ENCODE measurements at regions not wholly inside any gene's neighbourhood (a gene's known extent, or its start where the extent isn't known, plus 50 kb on each side); places are given as distances from the start of the nearest gene placed in this dataset.

DNA sequence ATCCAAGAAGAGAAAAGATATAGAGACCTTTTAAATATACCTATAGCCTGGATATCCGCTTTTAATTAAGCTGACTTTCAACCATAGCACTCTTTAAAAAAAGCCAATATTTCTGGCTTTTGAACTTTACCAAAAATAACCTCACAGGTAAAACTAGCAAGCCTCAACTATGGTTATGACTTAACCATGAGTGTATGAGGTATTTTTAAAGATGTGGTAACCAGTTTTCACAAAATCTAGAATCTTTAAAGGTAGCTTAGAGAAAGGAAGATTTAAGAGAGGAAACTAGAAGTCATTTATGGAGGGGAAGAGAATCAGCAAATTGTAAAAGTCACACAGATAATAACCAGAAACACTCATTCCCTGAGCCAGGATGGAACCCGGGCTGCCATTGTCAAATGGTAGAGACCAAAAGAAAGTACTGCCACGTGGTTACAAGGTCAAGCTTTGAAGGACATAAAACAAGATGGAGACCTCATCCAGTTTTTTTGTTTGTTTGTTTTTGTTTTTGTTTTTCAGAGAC, 288.4 kb upstream of the RGS18 start:
- BruUV-seq (replicated peaks): no TSS peak
- H3K27me3 ChIP-seq (ENCODE audit: control insufficient read depth in 2 of 2, insufficient read depth in 2 of 2, low read length in 2 of 2): no peaks in the 10 kb centered on the region
- ATAC-seq (no peak), FAIRE-seq (no peak), DNase-seq (ENCODE audit: extremely low read depth in 1 of 4, low spot score in 3 of 4) (no peak)
- in situ Hi-C loops (cut with MboI): loop anchor here (10.0 kb wide), 1 partner anchor 795 kb away; no protein-coding TSS in a partner anchor
- H3K4me3 ChIP-seq: no peak overlapping the region
- H3K9ac ChIP-seq (ENCODE audit: insufficient read depth in 1 of 2, low read depth in 2 of 2, low read length in 2 of 2): no peak overlapping the region
- no peaks in the 10 kb centered on the region for H3K36me3 ChIP-seq (ENCODE audit: control insufficient read depth, insufficient read depth, low read length)
- H3K9me3 ChIP-seq (replicated peaks; ENCODE audit: control insufficient read depth, insufficient read depth, low read depth, low read length): no peaks in the 10 kb centered on the region
- no peak overlapping the region for H3K27ac ChIP-seq (ENCODE audit: extremely low read depth, low read depth, low read length)
- no peaks in the 10 kb centered on the region for H4K20me1 ChIP-seq (replicated peaks; ENCODE audit: control insufficient read depth, insufficient read depth, low read length)
- peak overlapping the region; percentile 16 for H2AFZ ChIP-seq (ENCODE audit: low read depth, low read length)
- intact Hi-C loops (cut with micrococcal nuclease): no loop called here
- no peaks in the 10 kb centered on the region for H3K79me2 ChIP-seq (ENCODE audit: control insufficient read depth, insufficient read depth, low read length)
- TF ChIP-seq ARNT (IDR thresholded peaks at IDR 0.05) (no peak), DMBX1 (CRISPR knock-in tag; IDR thresholded peaks at IDR 0.05; ENCODE audit: borderline replicate concordance) (peak; percentile 65; the same call in 1 of the 2 replicates), POLR2B (IDR thresholded peaks at IDR 0.05; ENCODE audit: low read depth, partially characterized antibody) (no peak)
- POLR2A ChIA-PET: no interaction called here
- H3K4me2 ChIP-seq (ENCODE audit: insufficient read depth, low read length): no peak overlapping the region
- H3K4me1 ChIP-seq (replicated peaks in 1 of 2; ENCODE audit: control insufficient read depth in 2 of 2, insufficient read depth in 2 of 2, low read length in 2 of 2): no peaks in the 10 kb centered on the region
- CTCF ChIA-PET (ENCODE audit: low intra/inter-chr PET ratio): no interaction called here
- no peaks in the 10 kb centered on the region for H3K9me1 ChIP-seq (ENCODE audit: control insufficient read depth, insufficient read depth, low read length)
- 45% methylated on average over 3 of the region's 3 CpGs for WGBS (ENCODE audit: insufficient coverage, low coverage, missing lambda C conversion rate)

GRCh38 chr1:191870490-191870889, 287.8 kb upstream of the RGS18 start:
- H3K4me3 ChIP-seq: no peak overlapping the region
- H3K36me3 ChIP-seq (ENCODE audit: control insufficient read depth, insufficient read depth, low read length): no peaks in the 10 kb centered on the region
- TF ChIP-seq SMAD2 (IDR thresholded peaks at IDR 0.05; ENCODE audit: low read depth, low read length): no peak
- no peak for TF ChIP-seq ZBTB7A (IDR thresholded peaks at IDR 0.05; ENCODE audit: borderline replicate concordance, control insufficient read depth, low read depth, low read length)
- TF ChIP-seq POLR2H (tag; IDR thresholded peaks at IDR 0.05; ENCODE audit: low read depth): no peak
- TF ChIP-seq ELF2 (CRISPR knock-in tag; IDR thresholded peaks at IDR 0.05): no peak
- no peak for TF ChIP-seq ZNF668 (CRISPR knock-in tag; IDR thresholded peaks at IDR 0.05)
- TF ChIP-seq MTA2 (IDR thresholded peaks at IDR 0.05; ENCODE audit: low read depth): no peak
- peak; percentile 53; the same call in 1 of the 2 replicates for TF ChIP-seq SPI1 (IDR thresholded peaks at IDR 0.05; ENCODE audit: borderline replicate concordance, low read depth, low read length)
- FAIRE-seq (no peak), ATAC-seq (no peak), DNase-seq (ENCODE audit: extremely low read depth in 1 of 4, low spot score in 3 of 4) (no peak)
- ChIA-PET POLR2A (no interaction called here), CTCF (ENCODE audit: low intra/inter-chr PET ratio) (no interaction called here)
- no peak overlapping the region for H3K4me2 ChIP-seq (ENCODE audit: insufficient read depth, low read length)
- 36% methylated on average over 3 of the region's 3 CpGs for WGBS (ENCODE audit: insufficient coverage, low coverage, missing lambda C conversion rate)
- H3K9me3 ChIP-seq (replicated peaks; ENCODE audit: control insufficient read depth, insufficient read depth, low read depth, low read length): no peaks in the 10 kb centered on the region; the same call in 1 of the 2 replicates
- H3K9me1 ChIP-seq (ENCODE audit: control insufficient read depth, insufficient read depth, low read length): no peaks in the 10 kb centered on the region
- no peaks in the 10 kb centered on the region for H3K4me1 ChIP-seq (replicated peaks in 1 of 2; ENCODE audit: control insufficient read depth in 2 of 2, insufficient read depth in 2 of 2, low read length in 2 of 2)
- intact Hi-C loops (cut with micrococcal nuclease): no loop called here
- BruUV-seq (replicated peaks): no TSS peak
- H3K27me3 ChIP-seq (ENCODE audit: control insufficient read depth in 2 of 2, insufficient read depth in 2 of 2, low read length in 2 of 2): no peaks in the 10 kb centered on the region
- H4K20me1 ChIP-seq (replicated peaks; ENCODE audit: control insufficient read depth, insufficient read depth, low read length): no peaks in the 10 kb centered on the region
- no peak overlapping the region for H3K9ac ChIP-seq (ENCODE audit: insufficient read depth in 1 of 2, low read depth in 2 of 2, low read length in 2 of 2)
- no peaks in the 10 kb centered on the region for H3K79me2 ChIP-seq (ENCODE audit: control insufficient read depth, insufficient read depth, low read length)
- in situ Hi-C loops (cut with MboI): loop anchor here (10.0 kb wide), 1 partner anchor 796 kb away; no protein-coding TSS in a partner anchor
- no peak overlapping the region for H3K27ac ChIP-seq (ENCODE audit: extremely low read depth, low read depth, low read length)
- peak overlapping the region; percentile 16 for H2AFZ ChIP-seq (ENCODE audit: low read depth, low read length)
